DMS79 treated with DMSO at 0.1 percent for 48 hours (cell line): ENCODE measurements at regions not wholly inside any gene's neighbourhood (a gene's known extent, or its start where the extent isn't known, plus 50 kb on each side); places are given as distances from the start of the nearest gene placed in this dataset.

ENCODE experiments used
- DNase-seq: peaks from one replicate; lab custom pipeline; 2025; lab: John Stamatoyannopoulos, UW

DNA sequence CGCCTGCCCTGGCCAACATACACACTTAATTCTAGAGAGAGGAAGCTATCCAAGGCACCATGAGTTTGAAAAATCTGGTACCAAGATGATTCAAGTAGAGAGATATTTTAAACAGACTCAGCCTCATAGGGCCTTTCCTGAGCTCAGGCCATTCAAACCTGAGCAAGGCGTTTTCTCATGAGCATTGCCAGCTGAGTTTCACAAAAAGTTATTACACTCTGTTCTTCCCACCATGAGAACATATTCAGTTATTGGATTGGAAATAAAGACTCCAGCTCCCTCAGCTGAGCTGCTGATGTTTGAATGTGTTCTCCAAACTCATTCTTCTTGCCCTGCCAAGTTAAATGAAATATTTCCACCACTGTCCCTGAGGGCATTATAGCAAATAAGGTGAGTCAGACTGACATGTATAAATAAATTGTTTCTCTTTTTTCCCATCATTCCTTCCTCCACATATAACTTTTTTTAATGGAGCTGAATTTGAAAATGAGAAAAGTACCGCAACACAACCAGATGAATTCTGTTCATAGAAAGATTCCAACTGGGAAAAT lies 429.6 kb downstream of the RAB28 start:
- no peak for DNase-seq

DNA sequence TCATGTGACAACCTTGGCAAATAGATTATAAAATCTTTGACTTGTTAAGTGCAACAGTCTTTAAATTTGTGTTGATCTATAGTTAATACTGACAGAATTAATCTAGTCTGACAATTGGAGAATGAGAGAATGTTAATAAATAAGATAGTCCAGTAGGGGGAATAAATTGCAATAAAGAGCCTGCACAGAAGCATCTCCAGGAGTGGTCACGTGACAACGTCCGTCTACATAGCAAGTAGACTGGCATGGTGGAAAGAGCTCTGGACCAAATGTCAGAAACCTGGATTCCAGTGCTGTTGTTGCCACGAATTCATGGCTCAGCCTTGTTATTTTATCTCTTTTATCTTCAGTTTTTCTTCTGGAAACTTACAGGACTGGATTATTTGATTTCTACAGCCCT lies 436.5 kb downstream of the RAB28 start:
- no peak for DNase-seq

DNA sequence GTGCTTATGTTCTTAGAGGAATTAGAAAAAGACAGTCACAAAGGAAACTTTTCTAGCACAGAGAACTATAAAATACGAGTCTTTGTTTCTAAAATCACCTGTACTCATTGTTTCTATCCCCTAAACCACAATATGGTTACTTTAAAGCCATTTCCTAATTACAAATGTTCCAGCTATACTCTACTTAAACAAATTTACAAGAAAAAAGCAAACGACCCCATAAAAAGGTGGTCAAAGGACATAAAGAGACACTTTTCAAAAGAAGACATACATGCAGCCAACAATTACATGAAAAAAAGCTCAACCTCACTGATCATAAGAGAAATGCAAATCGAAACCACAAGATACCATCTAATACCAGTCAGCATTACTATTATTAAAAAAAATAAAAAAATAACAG lies 447.3 kb downstream of the RAB28 start:
- DNase-seq = no peak

- no peak for DNase-seq
Measured at GRCh38 chr4:13032936-13033335, 451.2 kb downstream of the RAB28 start.

- no peak for DNase-seq
Measured at GRCh38 chr4:13024147-13025105, 459.7 kb downstream of the RAB28 start.

DNA sequence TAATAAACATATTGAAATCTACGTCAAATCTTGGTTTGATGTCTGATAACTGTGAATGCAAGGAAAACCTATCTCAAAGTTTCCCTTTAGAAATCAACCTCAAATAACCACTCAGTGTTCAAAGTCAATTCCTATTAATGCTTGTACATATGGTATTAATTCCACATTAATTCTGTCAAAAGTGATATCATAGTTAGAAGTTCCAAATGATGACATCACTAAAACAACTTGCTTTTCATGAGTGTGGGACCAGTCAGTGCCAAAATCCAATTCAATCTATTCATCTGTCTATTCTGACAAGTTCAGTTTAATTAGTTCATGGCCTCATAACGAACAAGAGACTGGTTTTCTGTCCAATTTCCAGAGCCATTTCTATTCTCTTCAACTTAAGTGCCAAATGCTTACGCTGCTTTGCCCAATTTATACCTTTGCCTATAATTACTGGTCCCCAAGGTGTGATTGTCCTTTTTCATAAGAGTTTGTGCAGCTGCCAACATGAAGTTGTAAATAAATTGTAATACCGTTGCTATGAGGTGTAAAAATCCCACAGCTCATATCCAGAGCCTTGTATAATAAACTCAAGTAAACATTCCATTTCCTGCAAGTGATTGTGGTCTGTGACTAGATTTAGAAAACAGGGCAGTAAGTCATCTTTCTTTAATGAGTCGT lies 476.2 kb downstream of the RAB28 start:
- DNase-seq = peak; percentile 12

- DNase-seq = no peak
Measured at GRCh38 chr4:12993923-12994322, 490.2 kb downstream of the RAB28 start.

- no peak for DNase-seq
Measured at GRCh38 chr4:12987284-12987683, 496.9 kb downstream of the RAB28 start.

DNA sequence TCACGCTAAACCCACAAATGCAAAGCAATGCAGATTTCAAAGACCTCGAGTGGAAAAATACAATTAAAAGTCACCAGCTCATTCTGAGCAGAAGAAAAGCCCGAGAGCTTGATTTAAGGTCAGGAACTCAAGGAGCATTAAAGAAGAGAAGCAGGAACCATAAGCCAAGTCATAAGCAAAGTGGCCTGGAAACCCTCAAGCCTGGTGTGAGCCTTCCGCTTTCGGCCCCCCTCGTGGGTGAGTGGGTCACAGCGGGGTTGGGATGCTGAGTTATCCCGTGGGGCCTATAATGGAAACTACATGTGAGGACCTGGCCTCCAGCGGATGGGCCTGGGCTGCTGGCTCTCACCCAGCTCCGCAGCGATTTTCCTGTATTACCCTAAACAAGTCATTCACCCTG lies 504.3 kb downstream of the RAB28 start:
- DNase-seq = no peak

DNA sequence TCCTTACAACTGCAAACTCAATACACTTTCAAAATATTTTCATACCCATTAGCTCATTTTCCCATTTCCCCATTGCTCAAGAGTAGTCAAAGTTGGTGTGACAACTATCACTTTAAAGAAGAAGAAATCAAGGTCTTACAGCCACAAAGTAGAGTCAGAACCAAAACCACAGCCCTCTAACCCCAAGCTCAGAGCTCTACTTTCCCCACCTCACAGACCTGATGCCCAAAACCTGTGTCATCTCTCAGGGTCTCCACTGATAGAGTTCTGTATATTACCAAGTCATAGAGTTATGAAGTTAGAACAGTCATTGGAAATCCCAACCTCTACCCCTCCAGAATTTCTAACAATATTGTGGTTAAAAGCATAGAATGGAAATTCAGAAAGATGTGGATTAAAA lies 505.8 kb downstream of the RAB28 start:
- DNase-seq = no peak

GRCh38 chr4:12975511-12975910 lies 508.6 kb downstream of the RAB28 start:
- DNase-seq = no peak

GRCh38 chr4:12973522-12973921 lies 510.6 kb downstream of the RAB28 start:
- no peak for DNase-seq

DNA sequence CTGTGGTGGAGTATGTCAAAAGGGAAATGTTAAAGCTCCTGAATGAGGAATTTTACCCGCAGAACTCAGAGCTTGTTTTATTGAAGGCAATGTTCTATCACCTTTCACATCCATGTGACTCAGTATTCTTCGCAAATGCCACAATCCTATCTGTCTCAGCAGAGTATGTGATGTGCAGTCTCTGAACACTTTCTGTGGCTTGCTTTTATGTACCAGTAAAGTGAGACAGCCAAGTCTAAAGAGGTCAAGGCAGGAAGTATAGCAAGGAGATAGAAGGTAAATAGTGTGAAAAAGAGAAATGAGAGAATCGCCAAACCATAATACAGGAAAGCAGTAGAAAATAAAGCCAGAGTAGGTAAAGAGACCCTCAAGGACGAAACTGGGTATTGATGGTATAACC lies 515.8 kb downstream of the RAB28 start:
- DNase-seq = no peak

DNA sequence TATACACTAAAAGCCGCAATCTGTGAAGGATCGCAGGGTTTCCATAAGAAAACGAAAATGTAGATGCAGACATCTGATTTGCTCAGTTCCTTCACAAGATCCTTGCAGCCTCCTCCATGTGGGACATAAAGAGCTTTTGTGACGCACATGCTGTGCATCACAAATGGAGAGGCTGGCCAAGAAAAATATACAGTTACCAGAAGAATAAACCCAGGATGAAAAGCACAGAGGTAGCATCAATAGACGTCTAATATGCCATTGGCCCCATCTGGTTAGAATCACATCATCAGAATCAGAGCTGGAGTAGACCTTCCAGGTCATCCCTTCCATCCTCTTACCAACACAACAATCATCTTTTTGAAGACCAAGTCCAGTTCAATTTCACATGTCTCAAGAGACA lies 517.4 kb downstream of the RAB28 start:
- DNase-seq = no peak

- no peak for DNase-seq
Measured at GRCh38 chr4:12965334-12965733, 518.8 kb downstream of the RAB28 start.

DNA sequence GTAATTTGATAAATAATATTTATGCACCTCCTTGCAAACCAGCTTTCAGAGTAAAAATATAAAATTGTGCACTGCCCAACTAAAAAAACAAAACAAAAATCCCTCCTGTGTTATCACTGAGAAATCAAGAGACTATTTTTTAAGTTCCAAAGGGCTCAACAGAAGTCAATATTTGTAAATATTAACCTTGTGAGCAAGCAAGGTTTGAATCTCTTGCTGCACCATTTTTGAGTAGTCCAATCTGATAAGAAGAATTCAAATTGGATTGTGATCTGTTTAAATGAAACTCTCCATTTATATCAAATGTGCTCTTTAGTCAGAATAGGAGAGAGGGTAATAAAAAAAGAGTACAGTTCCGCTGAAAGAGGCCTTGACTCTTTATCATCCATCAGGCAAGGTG lies 520.2 kb downstream of the RAB28 start:
- DNase-seq = no peak

DNA sequence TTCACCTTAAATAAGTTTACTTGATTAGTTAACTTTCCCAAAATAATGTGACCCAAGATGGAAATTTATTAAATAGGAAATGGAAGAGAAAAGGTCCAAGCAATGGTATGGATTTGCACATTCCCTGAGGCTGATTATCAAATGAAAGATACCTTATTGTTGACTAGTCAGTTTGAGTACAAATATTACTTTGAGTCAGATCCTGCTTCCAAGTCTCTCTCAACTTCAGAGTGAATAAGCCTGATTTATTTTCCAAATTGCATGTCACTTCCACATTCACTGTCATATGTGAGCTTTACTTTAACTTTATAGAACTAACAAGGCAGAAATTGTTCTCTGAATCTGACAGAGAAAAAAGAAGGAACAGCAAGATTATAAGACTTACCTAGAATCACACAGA lies 520.8 kb downstream of the RAB28 start:
- no peak for DNase-seq

GRCh38 chr4:12961713-12962112 lies 522.4 kb downstream of the RAB28 start:
- no peak for DNase-seq

GRCh38 chr4:12958436-12958835 lies 525.7 kb downstream of the RAB28 start:
- no peak for DNase-seq

DNA sequence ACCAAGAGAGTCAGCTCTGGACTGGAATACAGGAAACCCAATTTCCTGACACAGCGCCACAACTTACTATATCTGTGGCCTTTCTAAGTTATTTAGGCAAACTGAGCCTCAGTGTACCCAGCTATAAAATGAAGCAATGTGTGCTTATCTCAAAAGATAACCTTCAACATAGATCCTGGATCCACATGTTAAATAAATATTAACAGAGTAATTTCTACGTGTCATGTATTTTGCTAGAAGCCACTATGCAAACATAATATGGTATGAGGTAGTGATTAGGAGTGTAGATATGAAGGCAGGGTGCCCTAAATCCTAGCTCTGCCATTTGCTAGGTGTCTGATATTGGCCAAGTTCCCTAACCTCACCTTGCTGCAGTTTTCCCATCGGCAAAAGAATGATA lies 527.0 kb downstream of the RAB28 start:
- no peak for DNase-seq

DNA sequence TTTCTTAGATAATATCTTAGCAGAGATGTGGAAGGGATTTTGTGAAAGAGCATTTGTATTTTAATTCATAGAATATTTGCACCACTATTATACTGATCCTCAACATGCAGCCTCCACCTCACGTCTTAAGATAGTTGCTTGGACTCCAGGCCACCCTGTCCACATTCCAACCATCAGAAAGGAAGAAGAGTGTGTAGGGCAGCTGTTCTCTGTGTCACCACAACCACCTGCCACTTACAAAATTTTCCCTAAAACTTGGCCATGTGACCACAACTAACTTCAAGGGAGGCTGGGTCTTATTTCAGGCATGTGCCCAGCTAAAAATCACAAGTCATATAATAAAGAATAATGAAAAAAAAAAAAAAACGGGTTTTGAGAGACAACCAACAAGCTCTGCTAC lies 528.1 kb downstream of the RAB28 start:
- DNase-seq = no peak

- no peak for DNase-seq
Measured at GRCh38 chr4:12949719-12950490, 534.2 kb downstream of the RAB28 start.
